IPS-NIHi7 (cell line): ENCODE measurements at regions not wholly inside any gene's neighbourhood (a gene's known extent, or its start where the extent isn't known, plus 50 kb on each side); places are given as distances from the start of the nearest gene placed in this dataset.

Experiments
- DNase-seq: peaks from one replicate; pipeline ENCODE4 v3.0.0; 2012; ENCODE audit warnings: mixed read lengths; ENCODE audit errors: extremely low spot score

DNA sequence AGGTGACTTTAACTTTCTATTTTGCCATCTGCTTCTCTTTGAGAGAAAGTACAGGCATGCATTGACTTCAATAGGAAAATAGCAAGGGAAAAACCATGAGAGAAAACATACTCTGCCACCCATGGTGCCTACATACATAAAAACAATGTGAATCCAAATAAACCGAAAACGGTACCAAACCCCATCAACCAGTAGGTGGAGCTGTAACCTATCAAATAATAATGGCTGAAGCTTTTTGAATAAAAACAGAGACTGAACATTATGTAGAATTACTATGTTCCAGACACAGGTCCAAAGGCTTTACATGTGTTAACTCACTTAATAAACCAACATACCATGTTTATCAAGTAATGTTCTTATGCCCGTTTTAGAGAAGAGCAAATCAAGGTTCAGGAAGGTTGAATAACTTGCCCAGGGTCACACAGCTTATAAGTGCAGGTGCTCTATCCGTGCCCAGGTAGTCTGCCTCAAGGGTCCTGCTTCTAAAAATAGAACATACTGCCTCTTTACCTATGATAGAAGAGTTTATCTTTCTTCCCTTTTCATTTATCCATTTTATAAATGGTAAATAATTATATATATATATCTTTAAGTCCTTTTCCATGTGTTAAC lies 293.9 kb upstream of the SYT4 start:
- DNase-seq, result peak; percentile 54

DNA sequence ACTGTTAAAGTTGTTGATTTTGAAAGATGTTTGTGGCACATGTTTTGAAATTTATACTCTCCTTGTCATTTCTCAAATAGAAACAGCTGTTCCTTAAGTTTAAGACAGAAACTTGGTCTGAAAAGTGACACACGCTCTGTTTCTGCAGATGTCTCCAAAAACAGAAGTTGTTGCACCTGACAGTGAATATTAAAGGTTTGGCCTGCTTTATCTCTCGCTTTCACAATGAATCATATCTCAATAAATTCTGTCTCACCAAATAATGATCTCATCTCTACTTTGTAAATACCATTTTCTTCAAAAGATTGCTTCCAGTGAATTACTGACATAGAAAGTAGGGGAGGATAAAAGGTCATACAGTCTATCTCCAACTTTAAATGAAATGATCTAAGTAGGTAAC lies 294.9 kb upstream of the SYT4 start:
- DNase-seq, result no peak

GRCh38 chr18:43574974-43575373 lies 297.7 kb upstream of the SYT4 start:
- DNase-seq, result no peak

DNA sequence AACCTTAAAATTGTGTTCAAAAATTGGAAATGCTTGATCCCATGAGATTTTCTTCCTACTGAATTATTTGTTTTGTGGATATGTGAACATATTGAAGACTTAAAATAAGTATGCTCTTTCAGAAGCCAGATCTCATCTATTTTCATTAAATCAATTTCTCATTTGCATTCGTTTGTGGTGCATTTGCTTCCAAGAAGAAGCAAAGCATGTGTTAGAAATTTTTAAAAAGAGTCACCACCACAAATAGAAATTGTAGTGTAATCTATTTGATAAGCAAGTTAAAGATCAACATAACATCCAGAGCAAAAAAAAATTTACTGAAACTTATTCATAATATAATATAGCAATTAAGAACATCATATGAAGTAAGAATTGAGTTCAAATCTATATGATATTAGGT lies 300.9 kb upstream of the SYT4 start:
- no peak for DNase-seq

DNA sequence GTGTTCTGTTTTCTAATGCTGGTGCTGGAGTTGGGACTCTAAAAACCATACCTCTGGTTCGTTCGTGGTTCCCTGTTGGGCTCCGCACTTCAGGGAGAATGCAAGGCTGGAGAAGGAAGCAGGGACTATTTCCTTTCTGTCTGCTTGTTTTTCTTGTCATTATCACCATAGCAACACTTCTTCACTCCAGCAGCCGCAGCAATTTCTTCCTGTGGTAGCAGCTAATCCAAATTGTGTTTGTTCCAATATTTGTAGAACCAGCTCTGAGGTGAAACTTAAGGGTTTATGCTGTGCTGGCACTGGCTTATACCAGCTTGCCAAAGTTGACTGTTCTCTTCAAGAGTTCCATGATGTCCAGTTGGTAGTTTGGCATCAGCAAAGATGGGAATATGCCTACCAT lies 301.4 kb upstream of the SYT4 start:
- DNase-seq, result no peak

DNA sequence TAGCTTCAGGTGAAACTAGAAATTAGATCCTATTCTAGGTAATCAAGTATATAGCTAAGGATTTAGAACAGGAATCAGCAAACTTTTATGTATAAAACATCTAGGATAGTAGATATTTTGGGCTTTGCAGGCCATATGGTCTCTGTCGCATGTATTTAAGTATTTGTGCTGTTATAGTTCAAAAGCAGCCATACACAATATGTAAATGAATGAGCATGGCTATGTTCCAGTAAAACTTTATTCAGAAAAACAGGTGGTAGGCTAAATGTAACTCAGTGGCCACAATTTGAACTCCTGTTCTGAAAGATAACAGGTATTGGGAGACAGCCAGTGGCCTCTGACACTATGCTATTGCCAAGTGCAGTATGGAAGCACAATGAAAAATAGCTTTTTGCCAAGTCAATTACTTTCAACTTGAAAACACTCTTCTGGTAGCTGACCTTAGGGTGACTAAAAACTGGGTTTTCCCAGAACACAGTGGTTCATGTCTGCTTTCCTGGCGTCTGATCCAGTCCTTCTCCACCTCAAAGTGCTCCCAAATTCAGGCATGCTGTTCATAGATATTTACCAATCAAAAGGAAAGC lies 304.7 kb upstream of the SYT4 start:
- no peak for DNase-seq

- DNase-seq, result peak; percentile 34
Observed at GRCh38 chr18:43587538-43588153, 310.4 kb upstream of the SYT4 start.

DNA sequence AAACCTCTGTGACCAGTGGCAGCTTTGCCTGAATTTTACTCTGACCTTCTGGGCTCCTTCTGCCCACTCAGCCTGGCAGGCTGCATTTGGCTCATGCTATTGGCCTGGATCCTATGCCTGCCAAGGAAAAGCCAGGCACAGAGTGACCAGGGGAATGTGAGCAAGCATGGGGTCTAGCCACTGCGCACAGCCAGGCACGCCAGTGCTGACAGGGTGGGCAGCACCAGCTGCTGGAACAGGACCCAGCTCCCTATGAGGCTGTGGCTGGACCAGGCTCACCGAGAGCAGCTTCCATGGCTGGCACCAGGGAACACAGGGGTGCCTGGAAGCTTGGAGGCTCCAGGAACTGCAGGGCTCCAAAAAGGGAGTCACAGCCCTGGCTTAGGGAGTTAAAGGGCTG lies 311.5 kb upstream of the SYT4 start:
- no peak for DNase-seq

DNA sequence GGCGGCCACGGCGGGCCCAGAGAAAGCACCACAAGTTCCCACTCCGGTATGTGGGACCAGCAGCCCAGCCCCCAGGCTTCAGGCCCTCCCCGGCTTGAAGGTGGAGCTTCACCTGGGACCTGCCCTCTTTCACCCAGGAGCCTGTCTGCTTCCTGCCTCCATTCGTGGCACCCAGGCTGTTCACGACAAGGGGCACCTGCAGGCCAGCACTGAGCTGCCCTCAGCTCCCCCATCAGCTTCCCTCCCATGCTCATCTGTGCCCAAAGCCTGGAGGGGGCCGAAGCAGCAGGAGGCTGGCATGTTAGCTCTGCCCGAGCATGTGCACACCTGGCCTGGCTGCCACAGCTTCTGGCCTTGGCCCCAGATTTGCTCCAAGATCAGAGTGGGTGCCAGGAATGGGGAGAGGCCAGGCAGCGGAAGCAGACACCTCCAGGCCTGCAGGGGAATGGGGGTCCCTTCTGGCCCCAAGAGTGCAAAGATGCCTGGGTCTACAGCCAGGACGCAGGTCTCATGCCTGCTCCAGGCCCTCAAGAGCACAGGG lies 312.4 kb upstream of the SYT4 start:
- no peak for DNase-seq

GRCh38 chr18:43590182-43590903 lies 313.1 kb upstream of the SYT4 start:
- no peak for DNase-seq

GRCh38 chr18:43592269-43592668 lies 315.0 kb upstream of the SYT4 start:
- DNase-seq, result no peak

DNA sequence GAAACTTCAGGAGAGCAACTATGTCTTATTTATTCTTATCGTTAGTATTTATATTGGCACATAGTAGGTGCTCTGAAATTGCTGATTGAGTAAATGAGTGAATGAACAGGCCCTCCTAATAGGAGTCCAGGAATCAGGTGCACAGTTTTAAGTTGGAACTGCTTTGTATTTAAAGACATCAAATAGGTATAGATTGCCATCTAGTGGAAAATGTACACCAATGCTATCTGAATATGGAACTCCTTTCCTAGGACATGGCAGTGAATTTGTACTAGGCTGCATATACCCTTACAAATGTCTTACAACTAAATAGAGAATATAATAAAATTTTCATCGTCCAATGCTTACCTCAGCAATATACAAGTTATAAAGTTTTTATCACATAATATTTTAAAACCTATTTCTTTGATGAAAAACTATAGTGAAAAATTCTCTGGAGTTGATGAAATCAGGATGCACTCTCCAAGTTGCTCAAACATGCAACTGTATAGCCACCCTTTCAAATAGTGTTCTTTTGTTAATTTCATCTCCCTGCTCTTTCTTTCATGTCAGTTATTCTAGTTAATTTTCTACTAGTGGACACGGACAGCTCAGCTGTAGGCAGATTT lies 318.9 kb upstream of the SYT4 start:
- DNase-seq, result no peak

DNA sequence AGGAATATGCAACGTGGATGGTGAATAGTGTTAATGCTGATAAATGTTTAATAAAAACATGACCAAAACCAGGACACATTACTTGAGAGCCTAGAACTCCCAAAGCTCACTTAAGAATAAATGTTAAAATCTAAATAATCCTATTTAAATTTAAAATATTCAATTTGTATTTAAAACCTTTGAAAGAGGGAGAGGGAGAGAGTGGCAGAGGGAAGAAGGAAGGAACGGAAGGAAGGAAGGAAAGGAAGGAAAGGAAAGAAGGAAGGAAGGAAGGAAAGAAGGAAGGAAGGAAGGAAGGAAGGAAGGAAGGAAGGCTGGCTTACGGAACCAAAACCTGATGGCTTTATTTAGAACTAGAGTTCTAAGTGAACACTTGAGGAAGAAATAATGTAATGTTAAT lies 324.1 kb upstream of the SYT4 start:
- no peak for DNase-seq

GRCh38 chr18:43605224-43605623 lies 327.9 kb upstream of the SYT4 start:
- no peak for DNase-seq

- no peak for DNase-seq
Observed at GRCh38 chr18:43606795-43607194, 329.5 kb upstream of the SYT4 start.

DNA sequence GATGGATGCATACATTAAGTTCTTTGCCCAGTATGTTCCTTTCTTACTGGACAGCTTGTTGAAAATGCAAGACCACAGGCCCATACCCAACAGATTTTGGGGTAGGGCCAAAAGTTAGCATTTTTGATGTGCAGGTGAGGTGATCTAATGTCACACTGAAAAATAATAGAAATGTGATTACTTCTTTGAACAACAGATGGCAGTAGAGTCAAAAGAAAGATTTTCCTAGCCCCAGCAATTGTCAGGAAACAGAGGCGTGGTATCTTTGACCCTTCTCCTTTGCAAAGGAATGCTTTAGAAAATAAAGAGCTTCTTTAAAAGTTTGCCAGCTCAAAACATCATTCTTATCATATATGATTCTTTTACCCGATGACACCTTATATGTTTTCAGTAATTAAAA lies 343.6 kb upstream of the SYT4 start:
- peak; percentile 49 for DNase-seq

GRCh38 chr18:43622024-43622423 lies 344.7 kb upstream of the SYT4 start:
- no peak for DNase-seq

DNA sequence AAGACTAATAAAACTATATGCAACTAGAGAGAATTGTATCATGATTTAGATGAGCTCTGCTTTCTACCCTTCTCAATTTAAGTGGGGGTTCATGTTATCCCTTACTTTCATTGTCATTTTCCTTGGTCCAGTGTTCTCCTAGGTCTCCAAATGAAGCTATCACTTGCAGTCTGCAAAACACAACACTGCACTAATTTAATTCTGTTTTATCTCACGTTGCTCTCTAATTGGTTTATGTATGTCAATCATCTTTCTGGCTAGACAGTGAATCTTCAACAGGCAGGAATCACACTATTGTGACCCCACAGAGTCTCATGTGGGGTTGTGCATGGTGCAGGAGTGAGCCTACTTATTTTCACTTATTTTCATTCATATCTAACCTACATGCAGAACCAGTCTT lies 348.3 kb upstream of the SYT4 start:
- DNase-seq, result no peak

GRCh38 chr18:43627848-43628530 lies 350.7 kb upstream of the SYT4 start:
- DNase-seq, result peak; percentile 25

DNA sequence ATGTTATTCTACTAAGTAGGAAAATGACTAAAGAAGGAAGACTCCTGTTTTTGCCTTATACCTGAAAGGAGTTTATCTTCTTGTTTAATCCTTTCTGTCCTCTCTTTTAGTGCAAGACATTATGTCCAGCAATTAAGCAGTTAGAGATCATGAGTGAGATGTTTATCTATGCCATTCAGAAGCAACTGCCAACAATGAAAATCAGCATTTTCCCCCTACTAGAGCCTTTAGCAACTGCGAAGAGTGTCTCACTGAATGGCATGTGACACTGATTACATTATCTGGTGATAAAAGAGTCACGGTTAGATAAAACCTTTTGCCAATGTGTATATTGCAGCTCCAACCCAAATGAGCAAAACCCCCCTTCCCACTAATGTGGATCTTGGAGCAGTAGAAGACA lies 357.7 kb upstream of the SYT4 start:
- DNase-seq, result no peak

DNA sequence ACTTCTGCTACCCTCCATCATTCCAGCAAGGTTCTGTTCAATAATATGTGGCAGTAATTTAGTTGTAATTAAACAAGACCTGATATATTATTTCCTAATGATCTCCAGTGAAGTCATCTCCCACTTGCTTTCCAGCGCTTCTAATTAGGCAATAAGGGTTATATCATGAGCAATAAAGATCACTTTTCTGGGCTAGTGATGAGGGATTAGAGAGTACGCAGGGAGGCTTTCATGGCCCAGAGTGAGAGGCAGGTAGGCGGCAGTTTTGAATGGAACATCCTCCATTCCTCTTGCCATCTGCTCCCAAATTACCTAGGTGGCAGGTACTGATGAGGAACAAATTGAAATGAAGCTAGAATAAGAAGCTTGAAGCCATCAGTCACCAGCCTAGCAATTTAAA lies 358.1 kb upstream of the SYT4 start:
- DNase-seq, result no peak
